Astrocyte (in vitro differentiated cells and primary cell): ENCODE measurements at regions not wholly inside any gene's neighbourhood (a gene's known extent, or its start where the extent isn't known, plus 50 kb on each side); places are given as distances from the start of the nearest gene placed in this dataset.

Source experiments
- DNase-seq: peaks from one replicate; pipeline ENCODE4 v3.0.0-alpha.2; 2010; ENCODE audit warnings: low read depth
- FAIRE-seq: peaks from 2 replicates; lab custom pipeline; 2011; peaks lifted over from hg19 to GRCh38; lab: Jason Lieb, UNC
- H2AFZ ChIP-seq: 2 replicates; pipeline ENCODE4 v1.6.0; 2012; ENCODE audit warnings: low read depth, low read length, inconsistent platforms
- H3K27ac ChIP-seq: 2 replicates; pipeline ENCODE4 v1.5.1; 2011; ENCODE audit warnings: low read depth, low read length, inconsistent platforms
- H3K27me3 ChIP-seq: 2 replicates; pipeline ENCODE4 v1.6.0; 2011; ENCODE audit warnings: low read length, inconsistent platforms; ENCODE audit not compliant: insufficient read depth
- H3K36me3 ChIP-seq: 2 replicates; pipeline ENCODE4 v1.5.1; 2011; ENCODE audit warnings: low read length, inconsistent platforms; ENCODE audit not compliant: insufficient read depth
- H3K4me1 ChIP-seq: 2 replicates; pipeline ENCODE4 v1.5.1; 2011; ENCODE audit warnings: low read length, inconsistent platforms; ENCODE audit not compliant: insufficient read depth
- H3K4me2 ChIP-seq: 2 replicates; pipeline ENCODE4 v1.6.0; 2012; ENCODE audit warnings: low read length, inconsistent platforms
- H3K4me3 ChIP-seq: 2 replicates; pipeline ENCODE4 v1.5.1; 2011; ENCODE audit warnings: low read depth, mild to moderate bottlenecking, low read length, inconsistent platforms; ENCODE audit not compliant: insufficient read depth
- H3K79me2 ChIP-seq: 2 replicates; pipeline ENCODE4 v1.6.0; 2012; ENCODE audit warnings: mild to moderate bottlenecking, low read length, inconsistent platforms; ENCODE audit not compliant: insufficient read depth
- H3K9ac ChIP-seq: 2 replicates; pipeline ENCODE4 v1.6.0; 2012; ENCODE audit warnings: mild to moderate bottlenecking, low read length, inconsistent platforms
- H3K9me3 ChIP-seq: 2 replicates; pipeline ENCODE4 v1.5.1; 2012; ENCODE audit warnings: low read depth, mild to moderate bottlenecking, low read length, inconsistent platforms; ENCODE audit not compliant: insufficient read depth
- H4K20me1 ChIP-seq: 2 replicates; pipeline ENCODE4 v1.6.0; 2012; ENCODE audit warnings: low read length, inconsistent platforms; ENCODE audit not compliant: insufficient read depth
- H3K27ac Mint-ChIP-seq: one replicate; pipeline ENCODE4 v1.8.0; 2021; ENCODE audit warnings: mild to moderate bottlenecking, mixed read lengths; ENCODE audit not compliant: unreplicated experiment
- H3K27me3 Mint-ChIP-seq: one replicate; pipeline ENCODE4 v1.8.0; 2021; ENCODE audit warnings: low read depth, mixed read lengths; ENCODE audit not compliant: unreplicated experiment
- H3K36me3 Mint-ChIP-seq: one replicate; pipeline ENCODE4 v1.8.0; 2021; ENCODE audit warnings: low read depth, mixed read lengths; ENCODE audit not compliant: unreplicated experiment
- H3K4me1 Mint-ChIP-seq: one replicate; pipeline ENCODE4 v1.8.0; 2021; ENCODE audit warnings: low read depth, mixed read lengths; ENCODE audit not compliant: unreplicated experiment
- H3K4me3 Mint-ChIP-seq: one replicate; pipeline ENCODE4 v1.8.0; 2021; ENCODE audit warnings: mild to moderate bottlenecking, moderate library complexity, mixed read lengths; ENCODE audit not compliant: unreplicated experiment
- H3K9me3 Mint-ChIP-seq: one replicate; pipeline ENCODE4 v1.8.0; 2021; ENCODE audit warnings: mild to moderate bottlenecking, mixed read lengths; ENCODE audit not compliant: unreplicated experiment
- EZH2 ChIP-seq: IDR thresholded peaks from 2 replicates; pipeline ENCODE4 v1.6.1; 2012; ENCODE audit warnings: mild to moderate bottlenecking, low read length, inconsistent platforms; ENCODE audit not compliant: insufficient read depth
- TF ChIP-seq, protein P1 (sequence below): IDR thresholded peaks from 2 replicates; pipeline ENCODE4 v1.5.1; 2011; ENCODE audit warnings: low read depth, mild to moderate bottlenecking, inconsistent platforms, low read length, moderate library complexity; ENCODE audit not compliant: insufficient read depth

- peak; percentile 99 for FAIRE-seq
- Histone ChIP-seq H3K9me3 (no peaks in the 10 kb centered on the region), H3K9ac (no peak overlapping the region), H3K79me2 (no peaks in the 10 kb centered on the region), H3K27ac (no peak overlapping the region), H3K27me3 (no peaks in the 10 kb centered on the region), H4K20me1 (no peaks in the 10 kb centered on the region), H2AFZ (no peak overlapping the region), H3K36me3 (no peaks in the 10 kb centered on the region), H3K4me2 (no peak overlapping the region), H3K4me3 (no peak overlapping the region), H3K4me1 (no peaks in the 10 kb centered on the region)
- Mint-ChIP-seq H3K4me3 (no peak overlapping the region), H3K9me3 (peaks cover 5% of the 10 kb centered on the region), H3K36me3 (no peaks in the 10 kb centered on the region), H3K27me3 (no peaks in the 10 kb centered on the region), H3K27ac (no peak overlapping the region), H3K4me1 (no peaks in the 10 kb centered on the region)
- DNase-seq = no peak
- TF ChIP-seq EZH2 = no peak
- TF ChIP-seq, protein P1, sequence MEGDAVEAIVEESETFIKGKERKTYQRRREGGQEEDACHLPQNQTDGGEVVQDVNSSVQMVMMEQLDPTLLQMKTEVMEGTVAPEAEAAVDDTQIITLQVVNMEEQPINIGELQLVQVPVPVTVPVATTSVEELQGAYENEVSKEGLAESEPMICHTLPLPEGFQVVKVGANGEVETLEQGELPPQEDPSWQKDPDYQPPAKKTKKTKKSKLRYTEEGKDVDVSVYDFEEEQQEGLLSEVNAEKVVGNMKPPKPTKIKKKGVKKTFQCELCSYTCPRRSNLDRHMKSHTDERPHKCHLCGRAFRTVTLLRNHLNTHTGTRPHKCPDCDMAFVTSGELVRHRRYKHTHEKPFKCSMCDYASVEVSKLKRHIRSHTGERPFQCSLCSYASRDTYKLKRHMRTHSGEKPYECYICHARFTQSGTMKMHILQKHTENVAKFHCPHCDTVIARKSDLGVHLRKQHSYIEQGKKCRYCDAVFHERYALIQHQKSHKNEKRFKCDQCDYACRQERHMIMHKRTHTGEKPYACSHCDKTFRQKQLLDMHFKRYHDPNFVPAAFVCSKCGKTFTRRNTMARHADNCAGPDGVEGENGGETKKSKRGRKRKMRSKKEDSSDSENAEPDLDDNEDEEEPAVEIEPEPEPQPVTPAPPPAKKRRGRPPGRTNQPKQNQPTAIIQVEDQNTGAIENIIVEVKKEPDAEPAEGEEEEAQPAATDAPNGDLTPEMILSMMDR = no peak
Measured at GRCh38 chr12:38141861-38142260, 174.7 kb upstream of the ALG10B start.

- no peaks in the 10 kb centered on the region for H3K4me1 ChIP-seq
- H3K36me3 Mint-ChIP-seq = no peaks in the 10 kb centered on the region
- H3K9me3 ChIP-seq = no peaks in the 10 kb centered on the region
Measured at GRCh38 chr12:38142974-38143373, 173.6 kb upstream of the ALG10B start.

DNA sequence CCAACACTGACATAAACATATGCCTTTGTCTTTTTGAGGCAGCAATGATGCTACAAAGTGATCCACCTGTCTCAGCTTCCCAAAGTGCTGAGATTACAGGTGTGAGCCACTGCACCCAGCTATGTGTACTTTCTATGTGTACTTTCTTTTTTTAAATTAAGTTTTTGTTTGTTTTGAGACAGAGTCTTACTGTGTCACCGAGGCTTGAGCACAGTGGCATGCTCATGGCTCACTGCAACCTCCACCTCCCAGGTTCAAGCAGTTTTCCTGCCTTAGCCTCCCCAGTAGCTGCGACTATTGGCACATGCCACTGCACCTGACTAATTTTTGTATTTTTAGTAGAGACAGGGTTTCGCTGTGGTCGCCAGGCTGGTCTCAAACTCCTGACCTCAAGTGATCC lies 172.5 kb upstream of the ALG10B start:
- no peaks in the 10 kb centered on the region for H3K36me3 Mint-ChIP-seq

More at GRCh38 chr12:38142974-38143373, 173.6 kb upstream of the ALG10B start:
- H3K27me3 ChIP-seq = no peaks in the 10 kb centered on the region
- no peaks in the 10 kb centered on the region for H3K79me2 ChIP-seq
- H3K4me3 ChIP-seq = no peak overlapping the region
- H3K27ac ChIP-seq = no peak overlapping the region
- Mint-ChIP-seq H3K9me3 (peaks cover 14% of the 10 kb centered on the region), H3K27me3 (no peaks in the 10 kb centered on the region), H3K4me3 (no peak overlapping the region), H3K4me1 (no peaks in the 10 kb centered on the region), H3K27ac (no peak overlapping the region)
- no peak overlapping the region for H2AFZ ChIP-seq
- DNase-seq (no peak), FAIRE-seq (peak; percentile 96)
- no peak overlapping the region for H3K9ac ChIP-seq
- no peak for TF ChIP-seq EZH2
- TF ChIP-seq, protein P1 = no peak
- H3K36me3 ChIP-seq = no peaks in the 10 kb centered on the region
- H4K20me1 ChIP-seq = no peaks in the 10 kb centered on the region
- no peak overlapping the region for H3K4me2 ChIP-seq

More for the DNA sequence above, 172.5 kb upstream of the ALG10B start:
- DNase-seq = no peak
- Histone ChIP-seq H3K36me3 (no peaks in the 10 kb centered on the region), H3K79me2 (no peaks in the 10 kb centered on the region), H3K4me3 (no peak overlapping the region), H3K27ac (no peak overlapping the region), H4K20me1 (no peaks in the 10 kb centered on the region), H3K27me3 (no peaks in the 10 kb centered on the region), H3K4me1 (no peaks in the 10 kb centered on the region), H3K4me2 (no peak overlapping the region), H3K9ac (no peak overlapping the region), H3K9me3 (peaks cover 5% of the 10 kb centered on the region), H2AFZ (no peak overlapping the region)
- H3K27ac Mint-ChIP-seq = no peak overlapping the region
- H3K27me3 Mint-ChIP-seq = no peaks in the 10 kb centered on the region
- TF ChIP-seq EZH2 = no peak
- TF ChIP-seq, protein P1 = no peak
- FAIRE-seq = no peak
- no peak overlapping the region for H3K4me3 Mint-ChIP-seq
- H3K4me1 Mint-ChIP-seq = no peaks in the 10 kb centered on the region
- peaks cover 15% of the 10 kb centered on the region for H3K9me3 Mint-ChIP-seq
